ENCODE measurements at regions not wholly inside any gene's neighbourhood (a gene's known extent, or its start where the extent isn't known, plus 50 kb on each side); places are given as distances from the start of the nearest gene placed in this dataset.

GRCh38 chr4:18071894-18072293, 50.3 kb upstream of the LCORL start:
- no peak overlapping the region for H3K4me3 ChIP-seq (ENCODE audit: low read length)
- DNase-seq (ENCODE audit: low read depth) = no peak
- TF ChIP-seq CTCF (IDR thresholded peaks at IDR 0.05; ENCODE audit: insufficient read depth, low read depth, low read length, missing control alignments) = no peak
